IMR-90 (cell line): ENCODE measurements at regions not wholly inside any gene's neighbourhood (a gene's known extent, or its start where the extent isn't known, plus 50 kb on each side); places are given as distances from the start of the nearest gene placed in this dataset.

Experiments used
- ATAC-seq: fragments of 200-7000 bp; cut with Tn5 transposase; 2 replicates; pipeline ENCODE4 v1.9.1; 2020; ENCODE audit warnings: low read depth, mild to moderate bottlenecking, moderate library complexity
- BruUV-seq: library from RNA; stranded (reverse); fragments of 400-500 nt; replicated peaks from 2 replicates; lab custom pipeline; 2021; lab: Mats Ljungman, UMichigan
- CTCF ChIA-PET: fragments of 300-600 bp; formaldehyde crosslinking; extraction: SDS; loops from one replicate; lab custom pipeline; 2021; ENCODE audit warnings: antibody characterized with exemption; lab: Yijun Ruan, JAX
- POLR2A ChIA-PET: fragments of 300-600 bp; sonication (Branson Sonifier 250); formaldehyde crosslinking; loops from one replicate; lab custom pipeline; 2022; ENCODE audit warnings: antibody characterized with exemption; ENCODE audit not compliant: unreplicated experiment; lab: Charles Lee
- DNase-seq: peaks from one replicate; pipeline ENCODE4 v3.0.0; 2013
- H2AFZ ChIP-seq: replicated peaks from 2 replicates; pipeline ENCODE3; 2013; ENCODE audit warnings: low read length, mild to moderate bottlenecking; ENCODE audit not compliant: poor library complexity
- H2AK5ac ChIP-seq: 2 replicates; pipeline ENCODE4 v1.6.1; 2013; ENCODE audit warnings: low read depth, low read length, inconsistent platforms
- H2AK9ac ChIP-seq: replicated peaks from 2 replicates; pipeline ENCODE3; 2013; ENCODE audit warnings: mild to moderate bottlenecking, low read depth, low read length, moderate library complexity; ENCODE audit not compliant: poor library complexity
- H2BK120ac ChIP-seq: 2 replicates; pipeline ENCODE4 v1.6.1; 2013; ENCODE audit warnings: low read depth, low read length, inconsistent platforms
- H2BK15ac ChIP-seq: 3 replicates; pipeline ENCODE4 v1.6.1; 2013; ENCODE audit warnings: low read depth, low read length, inconsistent platforms
- H2BK20ac ChIP-seq: 2 replicates; pipeline ENCODE4 v1.6.1; 2013; ENCODE audit warnings: low read depth, mild to moderate bottlenecking, inconsistent platforms, low read length, moderate library complexity
- H2BK5ac ChIP-seq: 2 replicates; pipeline ENCODE4 v1.6.1; 2013; ENCODE audit warnings: mild to moderate bottlenecking, low read depth, low read length, inconsistent platforms; ENCODE audit not compliant: poor library complexity, severe bottlenecking
- H3K14ac ChIP-seq: replicated peaks from 2 replicates; pipeline ENCODE4 v1.6.1; 2013; ENCODE audit warnings: low read depth, low read length, inconsistent platforms
- H3K18ac ChIP-seq: 2 replicates; pipeline ENCODE4 v1.6.1; 2013; ENCODE audit warnings: low read depth, low read length, control low read depth
- H3K23ac ChIP-seq: 2 replicates; pipeline ENCODE4 v1.6.1; 2013; ENCODE audit warnings: low read depth, low read length, inconsistent platforms
- H3K27ac ChIP-seq: 2 replicates; pipeline ENCODE4 v1.5.1; 2013; ENCODE audit warnings: mild to moderate bottlenecking, control low read depth, low read length; ENCODE audit not compliant: insufficient read depth
- H3K27me3 ChIP-seq: 2 replicates; pipeline ENCODE4 v1.6.1; 2013; ENCODE audit warnings: low read length; ENCODE audit not compliant: control insufficient read depth, insufficient read depth
- H3K36me3 ChIP-seq: 2 replicates; pipeline ENCODE4 v1.6.1; 2013; ENCODE audit warnings: low read length, mixed read lengths; ENCODE audit not compliant: control insufficient read depth, insufficient read depth
- H3K4ac ChIP-seq: 2 replicates; pipeline ENCODE4 v1.6.1; 2013; ENCODE audit warnings: low read depth, low read length, inconsistent platforms
- H3K4me1 ChIP-seq: 2 replicates; pipeline ENCODE4 v1.6.1; 2013; ENCODE audit warnings: low read length, mixed read lengths; ENCODE audit not compliant: control insufficient read depth, insufficient read depth
- H3K4me2 ChIP-seq: 2 replicates; pipeline ENCODE4 v1.6.1; 2013; ENCODE audit warnings: low read depth, mild to moderate bottlenecking, control low read depth, low read length, moderate library complexity
- H3K4me3 ChIP-seq: 2 replicates; pipeline ENCODE4 v1.5.1; 2013; ENCODE audit warnings: low read depth, mild to moderate bottlenecking, control low read depth, low read length, moderate library complexity; ENCODE audit not compliant: insufficient read depth
- H3K56ac ChIP-seq: 2 replicates; pipeline ENCODE4 v1.6.1; 2013; ENCODE audit warnings: low read length, inconsistent platforms; ENCODE audit not compliant: insufficient read depth; ENCODE audit errors: extremely low read depth
- H3K79me1 ChIP-seq, 2 experiments: 2 replicates each; pipeline ENCODE4 v1.6.1; 2013; ENCODE audit warnings: low read length in 2 of 2, inconsistent platforms in 1 of 2, low read depth in 1 of 2
- H3K9ac ChIP-seq: 2 replicates; pipeline ENCODE4 v1.6.1; 2013; ENCODE audit warnings: low read depth, low read length, control low read depth
- H3K9me1 ChIP-seq: 2 replicates; pipeline ENCODE4 v1.6.1; 2013; ENCODE audit warnings: low read length, inconsistent platforms; ENCODE audit not compliant: insufficient read depth
- H3K9me3 ChIP-seq: 2 replicates; pipeline ENCODE4 v1.6.1; 2013; ENCODE audit warnings: low read length; ENCODE audit not compliant: control insufficient read depth, insufficient read depth
- H4K20me1 ChIP-seq: 2 replicates; pipeline ENCODE4 v1.6.1; 2013; ENCODE audit warnings: low read length, inconsistent platforms; ENCODE audit not compliant: insufficient read depth
- H4K5ac ChIP-seq: 2 replicates; pipeline ENCODE4 v1.6.1; 2013; ENCODE audit warnings: mild to moderate bottlenecking, low read depth, low read length, control low read depth
- H4K8ac ChIP-seq, 2 experiments: 2 replicates each; pipeline ENCODE4 v1.6.1; 2013; ENCODE audit warnings: low read depth in 2 of 2, low read length in 2 of 2, control low read depth in 1 of 2, inconsistent platforms in 1 of 2
- H4K91ac ChIP-seq: 2 replicates; pipeline ENCODE4 v1.6.1; 2013; ENCODE audit warnings: low read depth, low read length, inconsistent platforms; ENCODE audit not compliant: insufficient read depth
- ELK1 ChIP-seq: fragments of 150-350 bp; IDR thresholded peaks from 2 replicates; pipeline ENCODE4 v1.6.1; 2016; ENCODE audit warnings: low read depth, mild to moderate bottlenecking, low read length, moderate library complexity, borderline replicate concordance
- MAFK ChIP-seq: IDR thresholded peaks from 2 replicates; pipeline ENCODE4 v1.6.1; 2012; ENCODE audit warnings: low read depth, low read length, improper control_type of control experiment
- MXI1 ChIP-seq: IDR thresholded peaks from 2 replicates; pipeline ENCODE4 v1.6.1; 2012; ENCODE audit warnings: low read depth, mild to moderate bottlenecking, low read length, moderate library complexity, borderline replicate concordance
- NFE2L2 ChIP-seq: fragments of 150-350 bp; IDR thresholded peaks from 2 replicates; pipeline ENCODE4 v1.6.1; 2016; ENCODE audit warnings: low read depth, mild to moderate bottlenecking, low read length
- WGBS, 2 experiments: methylation state at CpG; one replicate each; pipeline versions ENCODE4 v1.1.5 to v1.1.7; 2013; ENCODE audit warnings: missing lambda C conversion rate in 2 of 2; ENCODE audit not compliant: insufficient read length in 1 of 2; ENCODE audit errors: extremely low coverage in 2 of 2; 5-methylcytosine and 5-hydroxymethylcytosine counted together
- dilution Hi-C: fragments of 300-500 bp; cut with HindIII; formaldehyde crosslinking; loops from one replicate; pipeline ENCODE4 v1.14.3; 2018; ENCODE audit warnings: low sequenced_read_pairs; ENCODE audit not compliant: unreplicated experiment
- in situ Hi-C: fragments of 300-500 bp; cut with MboI; formaldehyde crosslinking; loops from 3 replicates; pipeline ENCODE4 v1.14.3; 2019; ENCODE audit warnings: low sequenced_read_pairs, inconsistent platforms, mixed read lengths
- intact Hi-C: fragments of 100-400 bp; cut with micrococcal nuclease; formaldehyde crosslinking; loops from 2 replicates; pipeline ENCODE4 v1.10.0; 2022

GRCh38 chr6:147150293-147150692 is 53.9 kb upstream of the STXBP5 start:
- Histone ChIP-seq H4K5ac (no peak overlapping the region), H3K56ac (no peak overlapping the region), H2AK5ac (no peak overlapping the region), H3K9me1 (0 out of 2 replicates have a peak, but pooled peaks cover 4% of the 10 kb centered on the region), H3K9me3 (no peaks in the 10 kb centered on the region), H2BK5ac (no peak overlapping the region), H3K4me1 (peaks cover 3% of the 10 kb centered on the region; the same call in 1 of the 2 replicates), H3K23ac (no peak overlapping the region), H3K36me3 (no peaks in the 10 kb centered on the region), H3K14ac (no peak overlapping the region), H3K4ac (no peak overlapping the region), H3K18ac (no peak overlapping the region), H3K9ac (no peak overlapping the region), H4K91ac (no peak overlapping the region), H2AFZ (no peak overlapping the region), H3K79me1 (peaks cover 0 to 2% of the 10 kb centered on the region in 2 experiments; a peak in 1 of 4 replicates), H2AK9ac (no peak overlapping the region), H2BK15ac (no peak overlapping the region), H4K8ac (no peak overlapping the region), H4K20me1 (no peaks in the 10 kb centered on the region), H2BK120ac (no peak overlapping the region), H3K4me3 (no peak overlapping the region), H3K4me2 (no peak overlapping the region), H3K27ac (no peak overlapping the region), H2BK20ac (no peak overlapping the region), H3K27me3 (no peaks in the 10 kb centered on the region)
- dilution Hi-C loops: no loop called here
- in situ Hi-C loops: no loop called here
- BruUV-seq: no TSS peak
- intact Hi-C loops: no loop called here
- DNase-seq (no peak), ATAC-seq (no peak)
- POLR2A ChIA-PET: no interaction called here
- no CpG with 5 or more reads among the region's 1 CpG for WGBS, 2 experiments
- CTCF ChIA-PET: no interaction called here
- TF ChIP-seq MXI1 (no peak), ELK1 (no peak), NFE2L2 (no peak), MAFK (no peak)
